ENCODE measurements at regions not wholly inside any gene's neighbourhood (a gene's known extent, or its start where the extent isn't known, plus 50 kb on each side); places are given as distances from the start of the nearest gene placed in this dataset.
"Not testable (repeated sequence)": the region's sequence is repeated elsewhere in the genome, so short reads cannot be mapped to it uniquely, and the experiment has no call there.

DNA sequence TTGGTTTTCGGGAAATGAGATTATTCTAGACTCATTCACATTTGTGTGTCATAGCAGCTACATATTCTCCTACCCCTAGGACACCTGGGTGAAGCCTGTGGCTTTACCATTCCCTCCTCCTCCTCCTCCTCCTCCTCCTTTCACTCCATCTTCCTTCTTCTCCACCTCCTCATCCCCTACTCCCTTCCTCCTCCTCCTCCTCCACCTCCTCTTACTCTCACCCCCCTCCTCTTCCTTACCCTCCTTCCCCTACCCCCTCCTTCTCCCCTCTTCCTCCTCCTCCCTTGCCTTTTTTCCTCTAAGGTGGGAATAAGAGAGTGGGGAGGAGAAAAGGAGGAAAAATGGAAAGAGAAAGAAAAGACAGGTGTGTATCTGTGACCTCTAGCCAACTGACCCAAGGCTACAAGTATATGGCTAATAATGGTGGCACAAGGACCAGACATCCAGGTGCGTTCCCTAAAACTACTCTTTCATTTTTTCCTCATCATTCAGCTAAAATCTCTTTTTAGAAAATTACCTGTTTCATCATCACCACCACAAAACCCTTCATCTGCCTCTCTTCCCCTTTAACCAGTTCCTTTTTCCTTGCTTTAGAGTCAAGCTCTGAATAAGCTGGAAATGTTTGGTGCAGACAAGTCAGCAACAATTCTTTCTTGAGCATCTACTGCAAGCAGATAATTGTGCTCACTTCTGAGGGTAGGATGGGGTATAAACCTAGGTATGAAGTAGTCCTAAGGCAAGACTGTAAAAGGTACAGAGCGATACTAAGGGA, 149.8 kb upstream of the FOXN3 start:
- DNase-seq (ENCODE audit: low read depth) = no peak

DNA sequence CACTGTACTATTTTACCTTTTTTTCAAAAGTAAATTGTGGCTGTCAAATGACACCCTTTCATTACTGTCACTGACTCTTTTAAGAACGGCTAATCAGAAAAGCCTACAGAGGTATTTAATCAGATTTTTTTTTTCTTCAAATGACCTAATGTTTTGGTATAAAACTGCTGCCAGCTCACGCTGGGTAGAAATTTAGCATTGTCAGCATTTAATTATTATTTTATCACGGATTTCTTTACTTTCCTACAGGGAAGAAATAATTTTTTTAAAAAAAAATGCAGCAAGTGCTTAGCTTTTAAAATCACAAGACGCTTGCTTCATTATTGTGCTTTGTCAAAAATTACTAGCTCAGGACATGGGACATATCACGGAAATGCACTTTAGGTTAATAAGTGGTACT, 149.1 kb upstream of the FOXN3 start:
- DNase-seq (ENCODE audit: low read depth) = no peak

DNA sequence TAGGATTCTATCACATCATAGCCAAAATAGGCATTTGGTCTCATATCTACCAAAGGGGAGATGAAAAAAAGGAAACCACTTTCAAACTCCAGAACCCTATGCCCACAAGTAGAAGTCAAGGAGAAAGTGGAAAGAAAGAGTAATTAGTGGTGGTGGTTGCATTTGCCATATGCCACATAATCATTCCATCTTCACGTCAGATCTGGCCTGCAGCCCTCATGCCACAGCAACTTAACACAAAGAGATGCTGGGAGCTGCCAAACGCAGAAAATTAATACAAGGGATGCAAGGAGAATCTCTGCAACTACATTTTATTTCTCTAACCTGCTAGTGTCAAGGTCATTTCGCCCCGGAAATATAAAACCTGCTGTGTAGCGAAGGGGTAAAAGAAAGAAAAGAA, 148.6 kb upstream of the FOXN3 start:
- DNase-seq (ENCODE audit: low read depth) = no peak

DNA sequence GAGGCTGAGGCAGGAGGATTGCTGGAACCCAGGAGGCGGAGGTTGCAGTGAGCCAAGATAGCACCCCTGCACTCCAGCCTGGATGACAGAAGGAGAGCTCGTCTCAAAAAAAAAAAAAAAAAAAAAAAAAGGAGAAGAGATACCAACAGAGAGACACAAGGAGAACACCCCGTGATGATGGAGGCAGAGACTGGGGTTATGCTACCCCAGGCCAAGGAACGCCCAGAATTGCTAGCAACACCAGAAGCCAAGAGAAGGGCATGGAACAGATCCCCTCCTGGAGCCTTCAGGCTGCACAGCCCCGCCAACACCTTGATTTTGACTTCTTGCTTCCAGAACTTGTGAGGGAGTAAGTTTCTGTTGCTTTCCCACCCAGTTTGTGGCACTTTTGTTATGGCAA, 148.0 kb upstream of the FOXN3 start:
- DNase-seq (ENCODE audit: low read depth) = no peak

DNA sequence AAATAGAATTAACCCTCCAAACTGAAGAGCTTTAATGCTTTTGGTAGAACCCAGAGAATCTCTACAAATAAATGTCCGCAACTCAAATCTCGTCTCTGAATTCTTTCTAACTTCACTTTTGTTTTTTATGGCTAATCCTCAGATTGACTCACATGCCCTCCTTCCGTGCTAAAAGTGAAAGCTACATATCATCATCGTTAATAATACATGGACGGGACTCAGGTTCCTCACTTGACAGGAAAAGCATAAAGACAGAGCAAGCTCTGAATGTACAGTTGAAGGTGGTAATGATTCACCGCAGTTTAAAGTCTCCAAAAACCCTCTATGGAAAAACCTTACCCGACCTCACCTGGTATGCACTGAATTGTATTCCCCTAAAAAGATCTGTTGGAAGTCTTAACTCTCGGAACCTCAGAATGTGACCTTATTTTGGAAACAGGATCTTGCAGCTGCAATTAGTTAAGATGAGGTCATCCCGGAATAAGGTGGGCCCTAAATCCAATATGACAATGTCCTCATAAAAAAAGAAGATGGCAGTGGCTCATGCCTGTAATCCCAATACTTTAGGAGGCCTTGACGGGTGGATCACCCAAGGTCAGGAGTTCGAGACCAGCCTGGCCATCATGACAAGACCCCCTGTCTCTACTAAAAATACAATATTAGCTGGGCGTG, 147.4 kb upstream of the FOXN3 start:
- no peak for DNase-seq (ENCODE audit: low read depth)

DNA sequence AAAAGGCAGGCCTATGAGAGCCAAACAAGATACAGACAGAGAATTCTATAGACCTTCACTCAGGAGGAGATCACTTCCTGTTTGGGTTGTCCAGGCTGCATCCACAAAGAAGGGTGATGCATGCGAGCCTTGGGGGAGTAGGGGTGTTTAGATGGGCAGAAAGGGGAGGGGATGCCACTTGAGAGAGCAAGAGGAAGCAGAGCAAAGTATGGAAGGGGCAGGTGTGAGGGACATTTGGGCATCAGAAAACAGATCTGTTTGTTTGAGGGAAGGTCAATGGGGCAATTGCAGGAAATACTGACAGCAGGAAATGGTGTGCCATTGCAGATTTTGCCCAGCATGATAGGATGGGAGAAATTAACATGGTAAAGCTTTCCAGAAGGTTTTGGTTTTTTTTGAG, 146.4 kb upstream of the FOXN3 start:
- no peak for DNase-seq (ENCODE audit: low read depth)

DNA sequence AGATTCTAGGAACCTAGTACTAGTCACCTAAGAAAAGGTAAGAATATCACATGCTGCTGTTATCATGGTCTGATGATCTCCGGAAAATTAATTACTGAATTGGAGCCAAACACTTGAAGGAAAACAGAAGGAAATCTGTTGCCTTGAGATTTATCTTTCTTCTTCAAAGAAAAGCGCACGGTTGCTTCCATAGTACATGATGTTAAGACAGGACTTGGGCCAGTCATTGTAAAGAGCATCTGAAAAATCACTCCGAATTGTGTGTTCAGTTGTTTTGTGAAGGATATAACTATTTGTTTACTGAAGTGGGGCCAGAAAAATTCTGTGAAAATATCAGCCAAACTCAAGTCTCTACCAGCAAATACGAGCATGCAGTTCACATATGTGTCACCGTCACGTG, 134.9 kb upstream of the FOXN3 start:
- no peak for DNase-seq (ENCODE audit: low read depth)

DNA sequence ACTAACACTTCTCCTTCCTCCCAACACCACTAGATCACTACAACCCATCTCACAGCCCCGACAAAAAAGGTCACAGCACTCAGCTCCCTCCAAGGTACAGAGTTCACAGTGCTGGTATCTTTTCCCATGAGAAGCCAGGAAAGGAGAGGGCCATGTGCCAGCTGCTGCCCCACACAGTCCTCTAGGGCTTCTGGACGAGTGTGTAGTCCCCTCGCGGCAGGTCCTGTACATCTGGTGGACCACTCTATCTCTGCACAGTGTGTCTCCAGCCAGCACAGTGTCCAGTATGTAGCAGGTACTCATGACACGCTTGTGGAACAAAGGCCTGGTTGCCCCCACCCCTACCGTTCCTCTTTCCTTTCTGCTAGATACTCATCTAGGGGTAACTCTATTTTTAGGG, 134.4 kb upstream of the FOXN3 start:
- DNase-seq (ENCODE audit: low read depth) = no peak

DNA sequence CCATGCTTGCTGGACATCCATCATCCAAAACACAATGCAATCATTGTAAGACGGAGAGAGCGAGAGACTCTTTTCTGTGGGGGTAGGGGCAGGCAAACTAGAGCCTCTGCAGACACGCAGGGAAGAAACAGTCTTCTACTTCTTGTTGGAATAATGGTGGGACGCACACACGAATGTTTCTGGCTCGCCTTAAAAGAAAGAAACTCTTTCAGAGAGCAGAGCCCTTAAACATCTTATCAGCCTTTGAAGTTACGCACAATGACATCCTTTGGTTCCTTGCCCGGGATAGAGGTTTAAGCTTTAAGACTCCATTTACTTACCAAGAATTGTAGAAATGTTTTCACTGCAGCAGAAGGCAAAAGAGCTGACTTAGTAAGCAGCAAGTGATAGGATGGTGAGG, 133.8 kb upstream of the FOXN3 start:
- DNase-seq (ENCODE audit: low read depth) = no peak

DNA sequence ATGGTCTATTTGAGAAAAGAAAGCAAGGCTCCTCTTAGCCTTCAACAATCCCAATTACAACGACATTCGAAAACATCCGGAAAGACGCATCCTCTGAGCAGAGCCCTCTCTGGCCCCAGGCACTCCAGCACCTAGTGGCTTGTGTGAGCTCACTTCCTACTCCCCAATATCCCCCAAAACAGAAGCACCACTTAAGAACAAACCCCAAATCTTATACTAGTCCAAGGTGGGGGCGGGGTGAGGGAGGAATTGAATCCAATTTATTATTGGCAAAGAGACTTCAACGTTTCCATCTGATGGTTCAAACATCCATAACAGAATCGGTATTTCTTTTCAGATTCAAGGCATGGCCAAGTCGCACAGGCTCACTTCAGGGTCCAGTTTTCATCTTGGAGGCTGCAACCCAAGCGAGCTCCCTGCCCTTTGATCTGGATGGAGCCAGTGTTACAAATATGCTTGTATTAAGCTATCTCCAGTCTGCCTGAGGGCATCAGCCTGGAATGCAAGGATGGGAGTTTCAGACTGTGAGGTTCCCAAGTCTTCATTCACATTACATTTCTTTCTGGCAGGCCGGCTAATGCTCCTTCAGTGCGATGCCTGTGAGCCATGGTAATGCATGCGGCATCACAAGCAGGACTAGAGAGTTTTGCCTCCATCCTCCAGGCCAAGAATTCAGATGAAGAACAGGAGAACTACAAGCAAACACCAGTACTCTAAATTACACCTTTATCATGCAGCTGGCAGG, 132.5 kb upstream of the FOXN3 start:
- no peak for DNase-seq (ENCODE audit: low read depth)

DNA sequence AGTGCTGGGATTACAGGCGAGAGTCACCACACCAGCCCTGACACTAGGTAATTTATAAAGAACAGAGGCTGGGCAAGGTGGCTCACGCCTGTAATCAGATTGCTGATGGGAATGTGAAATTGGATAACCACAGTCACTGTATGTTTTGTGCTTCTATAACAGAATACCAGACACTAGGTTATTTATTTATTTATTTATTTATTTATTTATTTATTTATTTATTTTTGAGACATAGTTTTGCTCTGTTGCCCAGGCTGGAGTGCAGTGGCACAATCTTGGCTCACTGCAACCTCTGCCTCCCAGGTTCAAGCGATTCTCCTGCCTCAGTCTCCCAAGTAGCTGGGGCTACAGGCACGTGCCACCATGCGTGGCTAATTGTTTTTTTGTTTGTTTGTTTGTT, 130.0 kb upstream of the FOXN3 start:
- DNase-seq (ENCODE audit: low read depth) = not testable (repeated sequence)

DNA sequence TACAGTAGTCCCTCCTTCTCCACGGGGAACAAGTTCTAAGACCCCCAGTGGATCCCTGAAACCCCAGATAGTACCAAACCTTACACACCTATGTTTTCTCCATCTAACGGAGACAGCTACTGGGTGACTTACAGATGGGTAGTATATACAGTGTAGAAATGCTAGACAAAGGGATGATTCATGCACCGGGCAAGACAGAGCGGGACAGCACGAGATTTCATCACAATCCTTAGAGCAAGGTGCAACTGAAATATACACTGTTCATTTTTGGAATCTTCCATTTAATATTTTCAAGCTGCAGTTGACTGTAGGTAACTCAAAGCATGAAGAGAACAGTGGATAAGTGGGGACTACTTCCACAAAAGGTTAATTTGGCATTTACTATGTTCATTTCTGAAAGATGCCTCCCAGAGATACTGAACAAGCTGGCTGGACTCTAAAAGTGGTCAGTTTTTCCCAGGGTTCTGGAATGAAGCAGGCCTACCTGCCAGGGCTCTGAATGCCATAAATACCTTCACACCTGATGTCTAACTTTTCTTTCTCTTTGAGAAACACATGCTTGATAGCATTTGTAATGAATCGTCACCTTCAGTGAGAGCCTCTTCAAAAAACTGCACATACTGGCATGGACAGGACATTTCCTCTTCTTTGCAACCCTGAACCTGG, 127.7 kb upstream of the FOXN3 start:
- DNase-seq (ENCODE audit: low read depth) = no peak

DNA sequence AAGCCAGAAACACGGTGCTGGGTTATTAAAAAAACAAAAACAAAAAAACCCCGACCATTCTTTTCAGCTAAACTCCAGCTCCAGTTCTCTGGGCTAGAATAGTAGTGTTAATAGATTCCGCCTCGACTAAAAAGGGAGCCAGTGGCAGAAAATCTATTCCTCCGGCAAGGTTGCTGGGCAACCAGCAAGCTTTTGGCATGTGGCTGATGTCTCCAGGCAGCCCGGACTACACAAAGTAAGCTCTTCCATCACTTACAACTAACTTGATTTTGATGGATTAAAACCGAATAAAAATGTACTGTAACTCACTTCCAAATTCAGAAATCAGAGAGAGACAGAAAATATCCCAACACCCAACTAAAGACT, 126.4 kb upstream of the FOXN3 start:
- DNase-seq (ENCODE audit: low read depth) = no peak

DNA sequence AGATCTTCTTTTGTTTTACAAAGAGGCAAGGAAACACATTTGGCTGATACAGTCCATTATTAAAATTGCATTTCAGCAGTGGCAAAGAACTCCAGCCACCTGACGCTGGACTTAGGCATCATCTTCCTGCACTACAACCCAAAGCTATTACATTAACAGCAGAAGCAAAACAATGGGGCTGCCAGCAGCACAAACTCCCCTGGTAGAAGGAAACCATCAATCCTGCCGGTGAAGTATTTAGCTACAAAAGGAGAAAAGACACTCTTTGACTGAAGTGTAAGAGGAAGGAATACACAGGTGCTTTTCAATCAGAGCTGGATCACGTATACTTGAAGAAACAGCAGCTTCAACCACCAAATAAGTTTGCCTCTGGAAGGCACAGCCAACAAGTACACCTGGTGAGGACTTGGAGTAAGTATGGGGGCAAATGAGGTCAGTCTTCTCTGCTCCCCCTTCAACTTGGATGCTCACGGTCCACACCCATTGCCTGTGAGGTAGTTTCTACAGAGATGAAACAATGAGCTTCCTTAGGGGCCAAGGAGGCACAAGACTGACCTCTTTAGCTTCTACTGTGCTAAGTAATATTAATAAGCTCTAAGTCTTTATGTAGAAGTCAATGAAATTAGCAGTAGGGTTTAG, 125.9 kb upstream of the FOXN3 start:
- DNase-seq (ENCODE audit: low read depth) = no peak

DNA sequence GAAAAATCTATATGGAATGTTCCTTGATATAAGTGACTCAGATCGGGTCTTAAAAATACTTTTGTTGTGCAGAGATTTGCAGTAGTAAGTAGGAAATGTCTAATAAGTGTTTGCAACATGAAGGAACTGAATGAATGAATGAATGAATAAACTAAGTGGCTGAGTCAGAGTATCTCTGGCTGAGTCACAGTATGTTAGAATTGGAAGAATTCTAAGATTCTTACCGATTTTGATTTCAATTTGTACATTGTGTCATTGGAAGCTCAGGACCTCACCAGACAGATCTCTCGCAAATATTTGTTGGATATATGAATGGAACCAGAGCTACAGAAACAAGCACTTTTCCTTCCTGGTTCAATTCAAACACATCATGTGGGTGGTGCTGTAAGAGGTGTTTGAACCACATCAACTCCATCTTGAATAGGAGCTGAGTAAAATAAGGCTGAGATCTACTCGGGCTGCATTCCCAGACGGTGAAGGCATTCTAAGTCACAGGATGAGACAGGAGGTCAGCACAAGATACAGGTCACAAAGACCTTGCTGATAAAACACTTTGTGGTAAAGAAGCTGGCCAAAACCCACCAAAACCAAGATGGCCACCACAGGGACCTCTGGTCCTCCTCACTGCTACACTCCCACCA, 123.9 kb upstream of the FOXN3 start:
- DNase-seq (ENCODE audit: low read depth) = no peak

DNA sequence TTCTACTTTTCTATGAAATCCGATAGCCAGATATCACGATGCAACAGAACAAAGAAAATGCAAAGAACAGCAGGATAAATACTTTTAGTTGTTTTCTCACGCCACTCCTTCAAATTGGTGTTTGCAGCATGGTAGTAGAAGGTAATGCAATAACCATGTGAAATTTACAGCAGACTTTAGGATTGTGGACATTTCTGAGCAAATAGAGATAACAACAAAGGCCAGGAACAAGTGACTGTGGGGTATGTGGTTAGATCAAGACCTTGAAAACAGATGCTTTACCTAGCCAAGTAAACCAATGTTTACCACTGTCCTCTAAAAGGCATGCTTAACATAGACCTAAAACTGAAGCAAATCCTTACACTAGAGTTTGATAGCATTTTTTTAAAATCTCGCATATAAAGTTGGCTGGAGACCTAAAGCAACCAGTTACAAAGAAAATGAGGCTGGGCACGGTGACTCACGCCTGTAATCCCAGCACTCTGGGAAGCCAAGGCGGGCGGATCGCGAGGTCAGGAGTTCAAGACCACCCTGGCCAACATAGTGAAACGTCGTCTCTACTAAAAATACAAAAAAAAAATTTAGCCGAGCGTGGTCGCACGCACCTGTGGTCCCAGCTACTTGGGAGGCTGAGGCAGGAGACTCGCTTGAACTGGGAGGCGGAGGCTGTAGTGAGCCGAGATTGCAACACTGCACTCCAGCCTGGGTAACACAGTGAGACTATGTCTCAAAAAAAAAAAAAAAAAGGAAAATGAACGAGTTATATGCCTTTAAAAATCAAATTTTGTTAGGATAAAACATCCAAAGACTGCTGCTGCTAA, 123.2 kb upstream of the FOXN3 start:
- no peak for DNase-seq (ENCODE audit: low read depth)

DNA sequence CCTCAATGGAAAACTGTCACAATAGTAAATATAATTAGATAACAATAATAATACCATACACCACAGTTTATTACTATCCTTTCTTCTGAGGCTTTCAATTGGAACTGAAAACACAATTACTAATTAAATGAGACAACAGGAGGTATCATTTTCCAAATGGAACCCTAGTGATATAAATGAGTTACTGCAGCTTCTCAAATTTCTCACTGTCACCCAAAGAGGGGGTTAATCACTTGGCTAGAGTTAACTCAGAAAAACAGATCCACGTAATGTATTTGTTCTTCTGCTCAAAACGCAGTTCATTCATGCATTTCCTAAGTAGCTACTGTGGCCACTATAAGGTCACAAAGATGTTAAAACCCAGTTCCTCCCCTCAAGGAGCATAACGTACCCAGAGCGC, 120.9 kb upstream of the FOXN3 start:
- DNase-seq (ENCODE audit: low read depth) = no peak

DNA sequence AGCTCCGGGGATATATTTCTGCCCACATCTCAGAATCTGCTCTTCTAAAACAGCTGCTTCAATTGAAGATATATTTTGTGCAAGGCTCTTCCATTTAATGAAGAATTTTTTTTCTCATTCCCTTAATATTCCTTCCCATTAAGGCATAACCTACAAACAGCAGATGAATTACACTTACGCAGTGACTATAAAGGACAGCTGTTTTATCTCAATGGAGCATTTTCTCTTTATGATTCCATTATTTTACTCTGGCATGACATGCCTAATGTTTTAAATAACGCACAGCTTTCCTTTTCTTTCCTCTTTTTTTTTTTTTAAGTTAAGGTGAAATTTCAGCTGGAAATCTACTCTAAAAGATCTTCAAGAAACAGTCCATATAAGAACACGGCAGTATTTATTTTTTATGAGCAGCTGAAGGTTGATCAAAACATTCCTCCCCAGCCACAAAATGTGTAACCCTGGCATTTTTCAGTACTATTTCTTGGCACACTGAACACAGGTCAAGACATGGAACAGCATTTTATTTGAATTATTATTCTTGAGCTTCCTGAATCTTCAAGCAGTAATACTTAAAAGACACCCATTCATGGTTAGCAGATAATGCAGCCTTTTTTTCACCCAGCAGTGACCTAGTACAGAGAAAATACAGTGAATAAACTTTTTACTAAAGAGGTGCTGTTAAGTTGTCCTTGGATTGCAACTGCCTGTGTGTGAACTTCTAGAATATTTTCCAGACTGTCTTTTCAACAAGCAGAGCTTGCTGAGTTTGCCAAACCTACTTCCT, 118.1 kb upstream of the FOXN3 start:
- no peak for DNase-seq (ENCODE audit: low read depth)

DNA sequence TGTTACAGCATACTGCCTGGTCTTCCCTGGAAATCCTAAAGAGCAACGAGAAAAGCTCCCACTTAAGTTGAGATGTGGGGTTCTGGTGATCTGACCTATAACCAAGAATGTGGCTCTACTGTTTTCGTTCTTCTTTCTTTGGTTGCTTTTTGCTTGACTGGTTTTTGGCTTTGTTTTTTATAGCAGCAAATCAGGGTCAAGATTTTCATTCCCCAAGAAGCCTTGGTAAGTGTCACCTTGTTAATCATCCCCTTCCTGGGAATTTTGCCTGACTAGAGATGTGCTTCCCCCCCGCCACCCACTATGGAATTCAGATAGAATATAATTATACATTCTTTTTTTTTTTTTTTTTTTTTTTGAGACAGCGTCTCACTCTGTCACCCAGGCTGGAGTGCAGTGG, 116.7 kb upstream of the FOXN3 start:
- no peak for DNase-seq (ENCODE audit: low read depth)

DNA sequence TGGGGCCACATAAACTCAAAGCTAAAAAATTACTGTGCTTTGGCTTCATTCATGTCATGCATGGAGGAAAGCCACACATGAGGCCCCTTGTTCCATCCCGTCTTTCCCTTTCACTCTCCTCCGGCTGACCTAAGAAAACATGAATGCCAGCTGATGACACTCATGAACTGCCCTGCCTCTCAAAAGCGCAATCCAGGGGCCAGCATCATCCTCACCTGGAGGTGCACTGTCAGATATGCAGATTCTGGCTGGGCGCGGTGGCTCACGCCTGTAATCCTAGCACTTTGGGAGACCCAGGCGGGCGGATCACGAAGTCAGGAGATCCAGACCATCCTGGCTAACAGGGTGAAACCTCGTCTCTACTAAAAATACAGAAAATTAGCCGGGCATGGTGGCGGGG, 116.1 kb upstream of the FOXN3 start:
- DNase-seq (ENCODE audit: low read depth) = no peak

Data from T follicular helper cell (primary cell).